K562 (cell line): ENCODE measurements at regions not wholly inside any gene's neighbourhood (a gene's known extent, or its start where the extent isn't known, plus 50 kb on each side); places are given as distances from the start of the nearest gene placed in this dataset.

Source experiments
- ATAC-seq: fragments of 200-7000 bp; cut with Tn5 transposase; 3 replicates; pipeline ENCODE4 v1.9.1; 2020; ENCODE audit warnings: moderate library complexity
- BruUV-seq: library from RNA; stranded (reverse); fragments of 400-500 nt; replicated peaks from 2 replicates; lab custom pipeline; 2021; lab: Mats Ljungman, UMichigan
- CTCF ChIA-PET: fragments of 300-600 bp; formaldehyde crosslinking; extraction: SDS; loops from one replicate; lab custom pipeline; 2021; ENCODE audit warnings: low intra/inter-chr PET ratio; lab: Yijun Ruan, JAX
- POLR2A ChIA-PET: fragments of 300-600, 350-650 bp; sonication (Branson Sonifier 250); formaldehyde crosslinking; extraction: SDS; loops from one replicate; lab custom pipeline; 2021; ENCODE audit warnings: antibody characterized with exemption, inconsistent platforms; lab: Yijun Ruan, JAX
- DNase-seq, 4 experiments: peaks; one replicate each; pipeline versions ENCODE4 v3.0.0 to v3.0.0-alpha.2; 2011 to 2018; ENCODE audit warnings: low spot score in 3 of 4, mixed read lengths in 3 of 4; ENCODE audit errors: extremely low read depth in 1 of 4
- FAIRE-seq: peaks from 2 replicates; lab custom pipeline; 2011; peaks lifted over from hg19 to GRCh38; lab: Jason Lieb, UNC
- H2AFZ ChIP-seq: 2 replicates; pipeline ENCODE4 v1.6.0; 2011; ENCODE audit warnings: low read depth, low read length, control low read depth, inconsistent platforms
- H3K27ac ChIP-seq: fragments of 200-600 bp; 3 replicates; pipeline ENCODE4 v1.8.0; 2011; ENCODE audit warnings: low read depth, mild to moderate bottlenecking, control low read depth, inconsistent platforms, low read length, moderate library complexity, mixed read lengths; ENCODE audit errors: extremely low read depth
- H3K27me3 ChIP-seq, 2 experiments: fragments of 300-600 bp in 1 of 2; 2 replicates in 1 of 2; 3 replicates in 1 of 2; pipeline versions ENCODE4 v1.6.0 to v1.8.0; 2011; ENCODE audit warnings: inconsistent platforms in 2 of 2, low read length in 2 of 2, mild to moderate bottlenecking in 1 of 2, mixed read lengths in 1 of 2, moderate library complexity in 1 of 2; ENCODE audit not compliant: control insufficient read depth in 2 of 2, insufficient read depth in 2 of 2
- H3K36me3 ChIP-seq: fragments of 300-600 bp; 3 replicates; pipeline ENCODE4 v1.8.0; 2011; ENCODE audit warnings: mild to moderate bottlenecking, low read length, inconsistent platforms; ENCODE audit not compliant: control insufficient read depth, insufficient read depth
- H3K4me1 ChIP-seq, 2 experiments: fragments of 200-600 bp in 1 of 2; replicated peaks in 1 of 2; 2 replicates in 1 of 2; 3 replicates in 1 of 2; pipeline versions ENCODE4 v1.5.1 to v1.8.0; 2011; ENCODE audit warnings: inconsistent platforms in 2 of 2, low read length in 2 of 2, mild to moderate bottlenecking in 1 of 2, mixed read lengths in 1 of 2, moderate library complexity in 1 of 2; ENCODE audit not compliant: control insufficient read depth in 2 of 2, insufficient read depth in 2 of 2
- H3K4me2 ChIP-seq: 2 replicates; pipeline ENCODE4 v1.6.1; 2011; ENCODE audit warnings: low read length, control low read depth, inconsistent platforms, mixed read lengths; ENCODE audit not compliant: insufficient read depth
- H3K4me3 ChIP-seq: fragments of 200-600 bp; sonication (generic), shearing (Covaris generic); 2 replicates; pipeline ENCODE4 v1.5.1; 2016; ENCODE audit warnings: control low read depth, inconsistent platforms
- H3K79me2 ChIP-seq: fragments of 200-600 bp; 3 replicates; pipeline ENCODE4 v1.8.0; 2011; ENCODE audit warnings: low read length, inconsistent platforms; ENCODE audit not compliant: control insufficient read depth, insufficient read depth
- H3K9ac ChIP-seq, 2 experiments: 2 replicates each; pipeline versions ENCODE4 v1.6.0 to v1.6.1; 2011; ENCODE audit warnings: low read depth in 2 of 2, low read length in 2 of 2, control low read depth in 1 of 2, inconsistent platforms in 1 of 2, mild to moderate bottlenecking in 1 of 2, mixed read lengths in 1 of 2; ENCODE audit not compliant: insufficient read depth in 1 of 2
- H3K9me1 ChIP-seq: one replicate; pipeline ENCODE4 v1.6.0; 2011; ENCODE audit warnings: inconsistent platforms, mild to moderate bottlenecking, low read length, moderate library complexity; ENCODE audit not compliant: control insufficient read depth, insufficient read depth
- H3K9me3 ChIP-seq: replicated peaks from 2 replicates; pipeline ENCODE4 v1.5.1; 2011; ENCODE audit warnings: low read depth, low read length, inconsistent platforms; ENCODE audit not compliant: control insufficient read depth, insufficient read depth
- H4K20me1 ChIP-seq: replicated peaks from 2 replicates; pipeline ENCODE4 v1.6.1; 2011; ENCODE audit warnings: low read length, inconsistent platforms, mixed read lengths; ENCODE audit not compliant: control insufficient read depth, insufficient read depth
- CBFA2T3 ChIP-seq: fragments of 450-650 bp; IDR thresholded peaks from 2 replicates; pipeline ENCODE4 v1.6.1; 2017
- CBX2 ChIP-seq: fragments of 200-600 bp; sonication (generic); IDR thresholded peaks from one replicate; pipeline ENCODE4 v1.6.1; 2012; ENCODE audit warnings: mild to moderate bottlenecking, low read length, inconsistent platforms; ENCODE audit not compliant: insufficient read depth, poor library complexity, severe bottlenecking
- PHB2 ChIP-seq: fragments of 450-650 bp; IDR thresholded peaks from 2 replicates; pipeline ENCODE4 v1.6.1; 2017; ENCODE audit warnings: low read depth
- STAT6 ChIP-seq: sonication (generic); formaldehyde crosslinking; IDR thresholded peaks from 2 replicates; pipeline ENCODE4 v1.8.1; 2023; ENCODE audit warnings: mild to moderate bottlenecking, missing genetic modification reagents
- TFAM ChIP-seq: fragments of 250-450 bp; sonication (Bioruptor Pico); conservative IDR thresholded peaks from 2 replicates; pipeline ENCODE4 v1.5.0; 2021; ENCODE audit warnings: mild to moderate bottlenecking, moderate library complexity
- ZC3H4 ChIP-seq: sonication (generic); formaldehyde crosslinking; IDR thresholded peaks from 2 replicates; pipeline ENCODE4 v1.9.0; 2021; ENCODE audit warnings: missing genetic modification reagents, borderline replicate concordance
- ZNF76 ChIP-seq: fragments of 250-450 bp; sonication (Bioruptor Pico); IDR thresholded peaks from 2 replicates; pipeline ENCODE4 v1.4.0; 2020; ENCODE audit warnings: mild to moderate bottlenecking, moderate library complexity, borderline replicate concordance
- WGBS: fragments of 100-300 bp; shearing (Covaris generic); methylation state at CpG from one replicate; pipeline ENCODE4 v1.1.6; 2016; ENCODE audit warnings: low coverage, mixed read lengths; ENCODE audit not compliant: insufficient coverage; ENCODE audit errors: missing lambda C conversion rate; 5-methylcytosine and 5-hydroxymethylcytosine counted together
- in situ Hi-C: fragments of 300-500 bp; cut with MboI; formaldehyde crosslinking; loops from 4 replicates; pipeline ENCODE4 v1.15.0; 2018; ENCODE audit warnings: inconsistent platforms, mixed read lengths
- intact Hi-C: fragments of 100-400 bp; cut with micrococcal nuclease; formaldehyde crosslinking; loops from 2 replicates; pipeline ENCODE4 v1.14.2; 2022
- TF ChIP-seq, protein P1 (sequence below): fragments of 450-650 bp; formaldehyde crosslinking; IDR thresholded peaks from 2 replicates; pipeline ENCODE4 v1.4.0; 2020; ENCODE audit warnings: mild to moderate bottlenecking, moderate library complexity
- TF ChIP-seq, protein P2 (sequence below): fragments of 250-450 bp; sonication (Bioruptor Pico); IDR thresholded peaks from 2 replicates; pipeline ENCODE4 v1.5.1; 2021; ENCODE audit warnings: mild to moderate bottlenecking
- TF ChIP-seq, protein P3 (sequence below), 2 experiments: fragments of 450-650 bp in 1 of 2; sonication (generic) in 1 of 2; formaldehyde crosslinking; conservative IDR thresholded peaks; 2 replicates each; pipeline versions ENCODE4 v1.4.0 to v1.8.1; 2020 to 2022; ENCODE audit warnings: mild to moderate bottlenecking in 1 of 2, missing genetic modification reagents in 1 of 2

DNA sequence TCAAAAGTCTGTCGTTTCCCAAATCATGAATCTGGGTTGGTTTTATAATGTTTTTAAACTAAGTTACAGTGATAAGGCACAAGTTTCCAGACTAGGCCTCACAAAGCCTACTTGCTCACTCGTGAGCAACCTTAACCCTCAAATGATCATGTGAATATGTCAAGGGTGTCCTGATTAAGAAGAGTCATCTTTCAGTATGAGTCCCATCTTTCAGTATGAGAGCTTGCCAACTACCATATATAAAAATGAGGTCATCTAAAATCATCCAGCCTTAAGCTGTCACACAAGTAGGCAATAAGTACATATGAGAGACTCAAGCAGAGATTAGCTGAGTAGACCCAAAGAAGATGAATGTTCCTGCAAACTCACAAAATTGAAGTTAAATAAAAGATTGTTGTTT lies 668.4 kb upstream of the FAM174A start:
- no peak for FAIRE-seq
- Histone ChIP-seq H2AFZ (no peak overlapping the region), H3K9me3 (no peaks in the 10 kb centered on the region), H3K27me3 (no peaks in the 10 kb centered on the region), H3K9me1 (no peaks in the 10 kb centered on the region), H3K4me1 (no peaks in the 10 kb centered on the region), H3K4me3 (no peak overlapping the region), H3K36me3 (no peaks in the 10 kb centered on the region), H3K79me2 (no peaks in the 10 kb centered on the region), H3K4me2 (no peak overlapping the region), H3K27ac (no peak overlapping the region), H3K9ac (no peak overlapping the region), H4K20me1 (no peaks in the 10 kb centered on the region)
- WGBS, result 3% methylated on average over 2 of the region's 2 CpGs
- no peak for ATAC-seq
- ChIA-PET CTCF (no interaction called here), POLR2A (no interaction called here)
- TF ChIP-seq PHB2, result no peak
- DNase-seq, result no peak
- in situ Hi-C loops, result no loop called here
- intact Hi-C loops, result no loop called here
- BruUV-seq, result no TSS peak

- Histone ChIP-seq H3K9ac (no peak overlapping the region), H3K4me1 (no peaks in the 10 kb centered on the region), H3K27ac (no peak overlapping the region), H3K4me3 (no peak overlapping the region), H3K9me1 (no peaks in the 10 kb centered on the region), H3K27me3 (no peaks in the 10 kb centered on the region), H3K36me3 (no peaks in the 10 kb centered on the region), H4K20me1 (no peaks in the 10 kb centered on the region), H3K79me2 (no peaks in the 10 kb centered on the region), H3K4me2 (no peak overlapping the region), H2AFZ (no peak overlapping the region), H3K9me3 (no peaks in the 10 kb centered on the region)
- DNase-seq (no peak), FAIRE-seq (no peak), ATAC-seq (no peak)
- intact Hi-C loops, result no loop called here
- in situ Hi-C loops, result no loop called here
- BruUV-seq, result no TSS peak
- POLR2A ChIA-PET, result no interaction called here
- CTCF ChIA-PET, result no interaction called here
- TF ChIP-seq, protein P1, sequence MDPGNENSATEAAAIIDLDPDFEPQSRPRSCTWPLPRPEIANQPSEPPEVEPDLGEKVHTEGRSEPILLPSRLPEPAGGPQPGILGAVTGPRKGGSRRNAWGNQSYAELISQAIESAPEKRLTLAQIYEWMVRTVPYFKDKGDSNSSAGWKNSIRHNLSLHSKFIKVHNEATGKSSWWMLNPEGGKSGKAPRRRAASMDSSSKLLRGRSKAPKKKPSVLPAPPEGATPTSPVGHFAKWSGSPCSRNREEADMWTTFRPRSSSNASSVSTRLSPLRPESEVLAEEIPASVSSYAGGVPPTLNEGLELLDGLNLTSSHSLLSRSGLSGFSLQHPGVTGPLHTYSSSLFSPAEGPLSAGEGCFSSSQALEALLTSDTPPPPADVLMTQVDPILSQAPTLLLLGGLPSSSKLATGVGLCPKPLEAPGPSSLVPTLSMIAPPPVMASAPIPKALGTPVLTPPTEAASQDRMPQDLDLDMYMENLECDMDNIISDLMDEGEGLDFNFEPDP (CRISPR knock-in tag), result no peak
- TF ChIP-seq, protein P2, sequence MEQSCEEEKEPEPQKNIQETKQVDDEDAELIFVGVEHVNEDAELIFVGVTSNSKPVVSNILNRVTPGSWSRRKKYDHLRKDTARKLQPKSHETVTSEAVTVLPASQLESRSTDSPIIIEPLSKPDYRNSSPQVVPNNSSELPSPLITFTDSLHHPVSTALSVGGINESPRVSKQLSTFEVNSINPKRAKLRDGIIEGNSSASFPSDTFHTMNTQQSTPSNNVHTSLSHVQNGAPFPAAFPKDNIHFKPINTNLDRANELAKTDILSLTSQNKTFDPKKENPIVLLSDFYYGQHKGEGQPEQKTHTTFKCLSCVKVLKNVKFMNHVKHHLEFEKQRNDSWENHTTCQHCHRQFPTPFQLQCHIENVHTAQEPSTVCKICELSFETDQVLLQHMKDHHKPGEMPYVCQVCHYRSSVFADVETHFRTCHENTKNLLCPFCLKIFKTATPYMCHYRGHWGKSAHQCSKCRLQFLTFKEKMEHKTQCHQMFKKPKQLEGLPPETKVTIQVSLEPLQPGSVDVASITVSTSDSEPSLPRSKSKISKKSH (CRISPR knock-in tag), result no peak
- TF ChIP-seq ZC3H4 (CRISPR knock-in tag), result no peak
- TF ChIP-seq TFAM (CRISPR knock-in tag), result no peak
- no peak for TF ChIP-seq STAT6 (CRISPR knock-in tag)
- TF ChIP-seq CBX2, result no peak
- TF ChIP-seq CBFA2T3, result no peak
- TF ChIP-seq, protein P3, sequence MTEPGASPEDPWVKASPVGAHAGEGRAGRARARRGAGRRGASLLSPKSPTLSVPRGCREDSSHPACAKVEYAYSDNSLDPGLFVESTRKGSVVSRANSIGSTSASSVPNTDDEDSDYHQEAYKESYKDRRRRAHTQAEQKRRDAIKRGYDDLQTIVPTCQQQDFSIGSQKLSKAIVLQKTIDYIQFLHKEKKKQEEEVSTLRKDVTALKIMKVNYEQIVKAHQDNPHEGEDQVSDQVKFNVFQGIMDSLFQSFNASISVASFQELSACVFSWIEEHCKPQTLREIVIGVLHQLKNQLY (CRISPR knock-in tag; conservative IDR thresholded peaks at IDR 0.05), result no peak
- TF ChIP-seq ZNF76 (CRISPR knock-in tag), result no peak
Observed at GRCh38 chr5:99865159-99865558, 670.0 kb upstream of the FAM174A start.
